LNCAP (cell line): ENCODE measurements at regions not wholly inside any gene's neighbourhood (a gene's known extent, or its start where the extent isn't known, plus 50 kb on each side); places are given as distances from the start of the nearest gene placed in this dataset.

ENCODE experiments used
- CTCF ChIP-seq: fragments of 450-650 bp; IDR thresholded peaks from 2 replicates; pipeline ENCODE4 v1.5.1; 2017; ENCODE audit warnings: mild to moderate bottlenecking

- TF ChIP-seq CTCF: no peak
Observed at GRCh38 chr3:193948459-193948858, 187.5 kb upstream of the HES1 start.

- no peak for TF ChIP-seq CTCF
Observed at GRCh38 chr3:193951859-193952258, 184.1 kb upstream of the HES1 start.

GRCh38 chr3:193954752-193955151 lies 181.2 kb upstream of the HES1 start:
- TF ChIP-seq CTCF: no peak

GRCh38 chr3:193955719-193956118 lies 180.2 kb upstream of the HES1 start:
- no peak for TF ChIP-seq CTCF

GRCh38 chr3:193959861-193960260 lies 176.1 kb upstream of the HES1 start:
- TF ChIP-seq CTCF: no peak

GRCh38 chr3:193960487-193961274 lies 175.3 kb upstream of the HES1 start:
- no peak for TF ChIP-seq CTCF

- no peak for TF ChIP-seq CTCF
Observed at GRCh38 chr3:193962986-193963685, 172.8 kb upstream of the HES1 start.
